ENCODE measurements at regions not wholly inside any gene's neighbourhood (a gene's known extent, or its start where the extent isn't known, plus 50 kb on each side); places are given as distances from the start of the nearest gene placed in this dataset.

DNA sequence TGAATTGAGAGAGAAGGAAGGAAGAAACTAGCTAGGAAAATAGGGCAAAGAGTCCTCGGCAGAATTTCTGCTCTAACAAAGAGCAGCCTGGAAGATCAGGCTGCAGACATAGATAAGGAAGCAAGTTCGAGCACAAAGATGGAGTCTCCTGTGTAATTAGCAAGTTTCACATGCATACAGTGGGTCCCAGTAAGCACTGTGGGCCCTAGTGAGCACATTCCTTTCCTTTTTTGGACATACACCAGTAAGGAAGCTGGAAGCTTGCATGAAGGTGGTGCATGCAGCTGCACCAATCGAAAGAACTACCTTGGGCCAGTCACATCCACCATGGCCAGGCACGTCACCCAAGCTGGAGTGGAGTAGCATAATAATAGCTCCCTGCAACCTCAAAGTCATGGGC is 109.7 kb downstream of the NOL4 start:
- TF ChIP-seq, protein P1, sequence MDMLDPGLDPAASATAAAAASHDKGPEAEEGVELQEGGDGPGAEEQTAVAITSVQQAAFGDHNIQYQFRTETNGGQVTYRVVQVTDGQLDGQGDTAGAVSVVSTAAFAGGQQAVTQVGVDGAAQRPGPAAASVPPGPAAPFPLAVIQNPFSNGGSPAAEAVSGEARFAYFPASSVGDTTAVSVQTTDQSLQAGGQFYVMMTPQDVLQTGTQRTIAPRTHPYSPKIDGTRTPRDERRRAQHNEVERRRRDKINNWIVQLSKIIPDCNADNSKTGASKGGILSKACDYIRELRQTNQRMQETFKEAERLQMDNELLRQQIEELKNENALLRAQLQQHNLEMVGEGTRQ (IDR thresholded peaks at IDR 0.05; ENCODE audit: borderline replicate concordance, low read depth, low read length) = no peak
- TF ChIP-seq, protein P2, sequence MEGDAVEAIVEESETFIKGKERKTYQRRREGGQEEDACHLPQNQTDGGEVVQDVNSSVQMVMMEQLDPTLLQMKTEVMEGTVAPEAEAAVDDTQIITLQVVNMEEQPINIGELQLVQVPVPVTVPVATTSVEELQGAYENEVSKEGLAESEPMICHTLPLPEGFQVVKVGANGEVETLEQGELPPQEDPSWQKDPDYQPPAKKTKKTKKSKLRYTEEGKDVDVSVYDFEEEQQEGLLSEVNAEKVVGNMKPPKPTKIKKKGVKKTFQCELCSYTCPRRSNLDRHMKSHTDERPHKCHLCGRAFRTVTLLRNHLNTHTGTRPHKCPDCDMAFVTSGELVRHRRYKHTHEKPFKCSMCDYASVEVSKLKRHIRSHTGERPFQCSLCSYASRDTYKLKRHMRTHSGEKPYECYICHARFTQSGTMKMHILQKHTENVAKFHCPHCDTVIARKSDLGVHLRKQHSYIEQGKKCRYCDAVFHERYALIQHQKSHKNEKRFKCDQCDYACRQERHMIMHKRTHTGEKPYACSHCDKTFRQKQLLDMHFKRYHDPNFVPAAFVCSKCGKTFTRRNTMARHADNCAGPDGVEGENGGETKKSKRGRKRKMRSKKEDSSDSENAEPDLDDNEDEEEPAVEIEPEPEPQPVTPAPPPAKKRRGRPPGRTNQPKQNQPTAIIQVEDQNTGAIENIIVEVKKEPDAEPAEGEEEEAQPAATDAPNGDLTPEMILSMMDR (IDR thresholded peaks at IDR 0.05) = no peak
- no peak for TF ChIP-seq SMC3 (IDR thresholded peaks at IDR 0.05; ENCODE audit: low read depth, low read length)
- TF ChIP-seq POLR2AphosphoS5 (IDR thresholded peaks at IDR 0.05; ENCODE audit: low read depth, low read length) = no peak
- TF ChIP-seq, protein P3, sequence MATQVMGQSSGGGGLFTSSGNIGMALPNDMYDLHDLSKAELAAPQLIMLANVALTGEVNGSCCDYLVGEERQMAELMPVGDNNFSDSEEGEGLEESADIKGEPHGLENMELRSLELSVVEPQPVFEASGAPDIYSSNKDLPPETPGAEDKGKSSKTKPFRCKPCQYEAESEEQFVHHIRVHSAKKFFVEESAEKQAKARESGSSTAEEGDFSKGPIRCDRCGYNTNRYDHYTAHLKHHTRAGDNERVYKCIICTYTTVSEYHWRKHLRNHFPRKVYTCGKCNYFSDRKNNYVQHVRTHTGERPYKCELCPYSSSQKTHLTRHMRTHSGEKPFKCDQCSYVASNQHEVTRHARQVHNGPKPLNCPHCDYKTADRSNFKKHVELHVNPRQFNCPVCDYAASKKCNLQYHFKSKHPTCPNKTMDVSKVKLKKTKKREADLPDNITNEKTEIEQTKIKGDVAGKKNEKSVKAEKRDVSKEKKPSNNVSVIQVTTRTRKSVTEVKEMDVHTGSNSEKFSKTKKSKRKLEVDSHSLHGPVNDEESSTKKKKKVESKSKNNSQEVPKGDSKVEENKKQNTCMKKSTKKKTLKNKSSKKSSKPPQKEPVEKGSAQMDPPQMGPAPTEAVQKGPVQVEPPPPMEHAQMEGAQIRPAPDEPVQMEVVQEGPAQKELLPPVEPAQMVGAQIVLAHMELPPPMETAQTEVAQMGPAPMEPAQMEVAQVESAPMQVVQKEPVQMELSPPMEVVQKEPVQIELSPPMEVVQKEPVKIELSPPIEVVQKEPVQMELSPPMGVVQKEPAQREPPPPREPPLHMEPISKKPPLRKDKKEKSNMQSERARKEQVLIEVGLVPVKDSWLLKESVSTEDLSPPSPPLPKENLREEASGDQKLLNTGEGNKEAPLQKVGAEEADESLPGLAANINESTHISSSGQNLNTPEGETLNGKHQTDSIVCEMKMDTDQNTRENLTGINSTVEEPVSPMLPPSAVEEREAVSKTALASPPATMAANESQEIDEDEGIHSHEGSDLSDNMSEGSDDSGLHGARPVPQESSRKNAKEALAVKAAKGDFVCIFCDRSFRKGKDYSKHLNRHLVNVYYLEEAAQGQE (IDR thresholded peaks at IDR 0.05; ENCODE audit: low read depth, low read length) = no peak
- no peak for TF ChIP-seq RCOR1 (IDR thresholded peaks at IDR 0.05; ENCODE audit: low read length)
- no peak for TF ChIP-seq MXI1 (IDR thresholded peaks at IDR 0.05; ENCODE audit: low read depth, low read length)

Measured in SK-N-SH (cell line).